ENCODE measurements at regions not wholly inside any gene's neighbourhood (a gene's known extent, or its start where the extent isn't known, plus 50 kb on each side); places are given as distances from the start of the nearest gene placed in this dataset.

DNA sequence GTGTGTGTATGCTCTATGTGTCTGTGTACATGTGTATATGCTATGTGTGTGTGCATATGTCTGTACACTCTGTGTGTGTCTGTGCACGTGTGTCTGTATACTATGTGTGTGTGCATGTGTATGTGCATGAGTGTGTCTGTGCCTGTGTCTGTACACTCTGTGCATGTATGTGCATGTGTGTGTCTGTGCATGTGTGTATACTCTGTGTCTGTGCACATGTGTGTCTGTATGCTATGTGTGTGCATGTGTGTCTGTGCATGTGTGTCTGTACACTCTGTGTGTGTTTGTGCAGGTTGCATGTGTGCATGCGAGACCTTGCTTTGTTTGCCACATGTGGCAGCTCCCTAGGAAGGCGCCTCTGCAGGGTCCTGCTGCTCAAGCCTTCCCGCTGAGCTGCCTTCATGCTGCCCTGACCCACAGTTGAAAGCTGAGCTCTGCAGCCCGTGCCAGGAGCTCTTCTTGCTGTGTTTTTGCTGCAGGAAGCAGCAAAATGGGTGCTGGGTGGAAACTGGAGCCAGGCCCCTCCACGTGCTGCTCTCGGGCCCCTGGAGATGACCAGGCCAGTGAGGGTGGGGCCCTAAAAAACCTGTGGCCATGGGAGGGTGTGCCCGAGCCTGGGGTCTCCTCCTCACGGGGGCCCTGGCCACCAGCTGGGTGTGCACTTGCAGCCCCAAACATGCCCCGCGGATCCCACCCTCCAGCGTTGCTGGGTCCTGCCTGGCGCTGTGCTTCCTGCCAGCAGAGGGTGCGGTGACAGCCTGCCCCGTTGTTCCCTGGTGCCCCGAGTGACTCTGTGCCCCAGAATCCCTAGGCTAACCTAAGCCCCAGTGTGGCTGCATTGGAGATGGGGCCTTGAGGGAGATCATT, 109.1 kb downstream of the DACT2 start:
- DNase-seq, result no peak

DNA sequence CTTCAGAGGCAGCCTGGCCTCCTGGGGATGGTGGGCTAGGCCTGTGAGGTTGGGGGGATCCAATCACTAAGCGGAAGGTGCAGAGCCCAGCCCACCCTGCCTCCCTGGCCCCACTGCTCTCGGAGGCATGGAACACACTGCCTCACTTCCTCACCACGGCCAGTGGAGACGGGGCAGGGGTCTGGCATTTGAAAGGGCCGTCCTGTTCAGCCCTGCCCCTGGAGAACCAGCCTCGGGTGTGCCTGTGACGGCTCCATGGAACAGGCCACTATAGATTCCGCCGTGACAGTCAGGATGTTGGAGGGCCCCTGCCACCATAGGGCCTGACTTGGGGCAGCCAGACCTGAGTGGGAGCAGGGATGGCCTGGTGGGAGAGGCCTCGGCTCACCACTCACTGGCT, 110.2 kb downstream of the DACT2 start:
- no peak for DNase-seq

DNA sequence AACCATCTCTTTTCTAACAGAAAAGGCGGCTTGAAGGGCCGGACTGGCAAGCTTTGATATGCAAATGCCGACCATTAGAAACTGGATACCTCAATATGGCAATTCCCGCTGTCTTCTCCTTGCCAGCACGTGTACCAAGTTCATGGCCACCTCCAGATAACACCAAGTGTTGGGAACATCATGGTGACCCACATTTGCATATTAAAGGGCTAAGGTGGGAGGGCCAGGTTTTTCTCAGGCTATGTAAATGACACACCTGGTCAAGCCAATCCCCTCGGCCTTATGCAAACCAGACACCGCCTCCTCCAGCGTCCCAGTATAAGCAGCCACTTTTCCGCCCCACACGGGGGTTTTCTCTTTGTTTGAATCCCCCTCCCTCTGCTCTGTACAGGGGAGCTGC, 110.7 kb downstream of the DACT2 start:
- DNase-seq, result no peak

DNA sequence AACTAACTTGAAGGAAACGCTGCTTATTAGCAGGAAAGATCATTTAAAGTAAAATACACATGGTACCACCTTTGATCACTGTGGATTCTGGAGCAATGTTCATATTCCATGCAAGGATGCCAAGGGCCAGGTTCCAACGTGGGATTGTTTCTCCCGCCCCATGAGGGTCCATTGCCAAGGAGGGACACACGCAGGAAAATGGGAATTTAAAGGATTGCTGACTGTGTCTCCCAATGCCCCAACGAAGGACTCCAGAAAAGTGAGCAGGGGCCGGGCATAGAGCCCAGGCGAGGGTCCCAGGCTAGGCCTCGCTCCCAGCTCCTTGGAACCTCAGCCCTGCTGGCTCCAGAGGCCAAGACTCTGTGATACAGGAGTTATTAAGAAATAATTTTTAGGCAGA, 111.2 kb downstream of the DACT2 start:
- no peak for DNase-seq

DNA sequence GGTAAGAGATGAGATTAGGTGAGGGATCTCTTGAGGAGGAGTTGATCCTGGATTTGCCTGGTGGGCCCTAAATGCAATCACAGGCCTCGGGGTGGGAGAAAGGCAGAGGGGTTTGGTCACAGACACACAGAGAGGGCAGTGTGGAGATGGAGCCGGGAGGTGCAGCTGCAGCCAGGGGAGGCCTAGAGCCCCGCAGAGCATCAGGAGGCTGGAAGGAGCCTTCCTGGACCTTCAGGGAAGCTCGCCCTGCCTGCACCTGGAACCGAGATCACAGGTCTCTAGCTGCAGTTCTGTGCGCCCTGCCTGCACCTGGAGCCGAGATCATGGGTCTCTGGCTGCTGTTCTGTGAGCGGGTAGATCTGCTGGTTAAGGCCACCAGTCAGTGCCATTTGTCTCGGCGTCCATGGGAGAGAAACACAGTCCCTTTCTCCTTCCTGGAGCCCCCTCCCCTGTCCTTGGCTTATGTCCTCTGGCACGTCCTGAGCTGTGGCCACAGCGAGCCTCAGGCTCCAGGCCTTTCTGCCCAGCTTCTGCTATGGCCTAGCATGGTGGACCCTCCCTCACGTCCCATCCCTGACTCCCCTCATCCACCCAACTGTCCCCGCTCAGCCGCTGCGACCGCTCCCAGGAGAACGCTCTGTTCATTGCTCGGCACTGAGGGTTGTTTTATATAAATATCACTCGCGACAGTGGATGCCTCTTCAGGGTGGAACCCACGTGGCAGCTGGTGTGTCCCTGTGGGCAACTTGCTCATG, 112.0 kb downstream of the DACT2 start:
- DNase-seq, result no peak

DNA sequence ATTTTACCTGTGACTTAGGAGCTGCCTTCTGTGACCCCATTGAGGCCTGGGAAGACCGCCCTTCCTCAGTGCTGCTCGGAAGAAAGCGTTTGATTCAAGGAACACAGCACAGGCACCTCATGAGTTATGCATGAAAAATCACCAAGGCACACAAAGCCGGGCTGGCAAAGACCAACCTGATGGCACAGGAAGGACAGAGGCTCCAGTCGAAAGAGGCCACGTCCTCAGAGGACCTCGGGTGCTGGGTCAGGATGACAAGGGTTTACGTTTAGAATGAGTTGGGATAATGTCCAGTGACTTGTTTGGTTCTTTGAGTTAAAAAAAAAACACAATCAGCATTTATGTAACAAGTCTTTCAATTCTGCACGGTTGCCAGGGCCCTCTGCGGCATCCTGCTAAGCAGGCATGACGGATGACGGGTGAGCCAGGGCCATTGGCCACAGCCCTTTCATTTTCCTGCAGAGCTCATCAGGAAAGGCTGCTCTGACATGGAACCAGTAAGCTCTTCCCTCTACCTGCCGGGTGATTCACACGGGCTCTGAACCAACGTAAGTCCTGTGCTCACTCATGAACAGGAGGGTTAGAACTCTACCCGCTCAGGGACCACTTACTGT, 112.8 kb downstream of the DACT2 start:
- no peak for DNase-seq

DNA sequence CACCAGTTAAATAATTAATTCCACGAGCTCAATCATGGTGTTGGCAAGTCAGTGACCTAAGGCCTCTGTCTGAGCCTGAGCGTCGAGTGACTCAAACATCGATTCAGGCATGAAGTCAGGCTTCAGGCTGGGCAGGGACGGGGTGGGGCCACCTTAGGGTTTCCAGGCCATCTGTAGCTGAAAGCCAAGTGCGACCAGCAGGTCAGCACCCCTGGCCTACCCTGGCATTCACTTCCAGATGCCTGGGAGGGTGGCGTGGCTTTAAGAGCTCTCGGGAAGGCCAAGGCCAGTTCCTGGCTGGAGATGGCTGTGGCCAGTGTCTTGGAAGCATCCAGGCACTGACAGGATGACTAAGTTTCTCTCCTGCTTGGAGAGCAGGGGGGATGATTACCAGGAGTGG, 113.4 kb downstream of the DACT2 start:
- DNase-seq, result no peak

DNA sequence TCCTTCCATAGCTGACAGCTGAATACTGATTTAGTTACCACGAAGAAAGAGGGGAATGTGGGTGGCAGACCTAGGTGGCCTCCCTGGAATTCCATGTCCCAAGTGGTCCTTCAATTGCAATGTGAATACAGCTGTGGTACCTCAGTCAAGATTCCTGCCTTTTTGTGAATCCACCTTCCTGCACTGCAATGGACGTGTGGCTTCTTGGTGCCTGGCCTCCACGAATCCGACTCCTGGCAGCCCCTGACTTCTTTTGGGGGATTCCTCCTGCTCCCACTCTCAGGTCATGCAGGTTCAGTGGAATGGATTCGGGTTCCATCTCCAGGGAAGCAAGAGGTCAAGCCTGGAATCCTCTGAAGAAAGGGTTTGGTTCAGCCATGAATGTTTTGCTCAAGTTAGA, 117.8 kb downstream of the DACT2 start:
- no peak for DNase-seq

DNA sequence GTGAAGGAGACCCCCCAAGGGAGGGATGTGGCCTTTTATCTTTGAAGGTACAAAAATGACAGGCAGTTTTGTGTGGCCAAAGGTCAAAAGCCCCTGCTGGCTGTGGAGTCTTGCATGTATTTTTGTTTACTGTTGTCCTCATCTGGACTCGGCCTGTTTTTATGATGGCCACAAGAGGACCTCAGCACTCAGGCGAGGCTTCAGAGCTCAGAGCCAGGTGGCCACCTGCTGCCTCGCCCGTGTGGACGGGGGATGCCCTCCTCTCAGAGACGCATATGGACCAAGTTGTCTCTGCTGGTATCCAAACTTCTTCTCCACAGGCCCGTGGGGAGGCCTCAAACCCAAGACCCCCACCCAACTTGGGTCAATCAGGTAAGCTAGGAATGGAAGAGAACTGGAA, 118.2 kb downstream of the DACT2 start:
- DNase-seq, result peak; percentile 42

DNA sequence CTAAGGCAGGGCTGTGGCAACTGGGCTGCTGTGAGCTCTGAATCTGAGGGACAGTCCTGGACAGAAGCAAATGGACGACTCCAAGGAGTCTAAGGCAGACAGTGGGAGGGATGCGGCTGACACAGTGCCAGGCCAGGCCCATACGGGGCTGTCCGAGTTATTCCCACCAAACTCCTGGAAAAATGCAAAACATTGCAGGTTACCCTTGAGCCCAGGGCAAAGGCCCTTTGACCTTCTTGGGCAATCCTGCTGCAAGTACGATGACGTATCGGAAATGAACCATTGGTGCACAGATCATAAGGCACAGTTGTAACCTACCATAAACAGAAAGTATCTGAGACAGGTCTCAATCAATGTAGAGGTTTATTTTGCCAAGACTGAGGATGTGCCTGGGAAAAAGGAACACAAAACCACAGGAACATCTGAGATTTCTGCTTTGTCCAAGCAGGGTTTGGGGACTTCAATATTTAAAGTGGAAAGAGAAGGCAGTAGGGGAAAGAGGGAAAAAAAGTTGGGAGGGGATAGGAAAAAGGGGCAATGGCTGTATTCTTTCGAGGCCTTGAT, 118.9 kb downstream of the DACT2 start:
- DNase-seq, result no peak

DNA sequence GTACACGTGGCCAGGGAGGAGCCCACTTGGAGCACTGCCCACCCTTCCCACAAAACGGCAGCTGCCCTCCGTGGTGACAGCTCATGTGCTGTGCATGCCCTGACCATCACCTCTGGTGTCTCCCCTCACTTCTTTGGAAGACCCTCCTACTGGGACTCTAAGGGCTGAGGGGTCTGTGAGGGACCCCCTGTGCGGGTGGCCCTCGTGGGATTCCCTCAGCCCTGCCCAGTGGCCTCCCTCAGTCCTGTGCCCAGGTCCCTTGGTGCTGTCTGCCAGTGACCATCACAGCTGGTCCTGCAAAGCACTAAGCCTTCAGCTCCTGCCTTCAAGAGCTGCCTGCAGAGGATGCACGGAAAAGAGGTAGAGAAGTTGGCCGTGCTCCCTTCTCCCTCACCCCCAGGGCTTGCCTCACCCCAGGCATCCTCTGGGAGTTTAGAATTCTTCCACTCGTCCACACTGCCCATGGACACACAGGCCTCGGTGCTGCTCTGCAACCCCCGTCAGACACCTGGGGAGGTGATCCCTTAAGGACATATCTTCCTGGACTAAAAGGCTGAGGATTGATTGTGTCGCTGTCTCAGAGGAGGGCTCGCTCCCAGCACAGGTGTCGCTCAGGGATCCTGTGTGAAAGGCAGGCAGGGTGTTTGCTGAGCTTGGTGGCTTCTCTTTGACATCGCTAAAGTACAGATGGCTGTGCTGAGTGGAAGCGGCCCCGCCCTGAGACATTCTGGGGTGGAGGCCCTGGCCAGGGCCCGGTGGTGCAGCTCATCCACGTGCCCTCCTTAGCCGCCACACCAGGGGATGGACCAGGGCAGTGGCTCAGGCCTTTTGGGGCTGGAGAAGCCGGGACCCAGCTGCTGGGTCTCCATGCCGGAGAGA, 119.5 kb upstream of the FRMD1 start:
- peak; percentile 37 for DNase-seq

DNA sequence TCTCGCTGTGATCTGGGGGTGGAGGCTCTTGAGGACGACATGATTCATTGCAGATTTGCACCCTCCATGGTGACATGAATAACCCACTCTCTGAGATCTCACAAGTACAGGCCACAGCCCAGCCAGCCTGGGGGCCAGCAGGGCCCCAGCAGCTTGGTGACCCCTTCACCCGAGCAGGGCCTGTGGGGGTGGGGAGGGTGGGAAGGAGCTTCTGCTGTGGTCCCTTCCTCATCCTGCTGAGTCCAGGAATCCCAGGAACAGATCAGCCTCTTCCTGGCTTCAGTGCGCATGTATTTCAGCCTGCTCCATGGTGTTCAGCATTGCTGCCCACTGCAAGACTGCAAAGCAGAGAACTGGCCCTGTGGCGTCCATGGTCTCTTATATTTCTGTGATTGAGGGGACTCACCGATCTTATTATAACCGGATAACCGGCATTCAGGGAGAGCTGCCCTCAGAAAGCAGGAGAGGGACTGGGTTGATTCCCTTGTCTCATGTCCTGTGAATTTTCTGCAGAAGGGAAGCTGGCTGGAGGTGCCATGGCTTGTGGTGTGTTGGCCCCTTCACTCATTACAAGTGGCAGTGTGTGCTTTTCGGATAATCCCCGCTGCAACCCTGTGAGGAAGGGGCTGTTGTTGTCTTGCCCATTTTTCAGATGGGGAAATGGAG, 118.8 kb upstream of the FRMD1 start:
- no peak for DNase-seq

DNA sequence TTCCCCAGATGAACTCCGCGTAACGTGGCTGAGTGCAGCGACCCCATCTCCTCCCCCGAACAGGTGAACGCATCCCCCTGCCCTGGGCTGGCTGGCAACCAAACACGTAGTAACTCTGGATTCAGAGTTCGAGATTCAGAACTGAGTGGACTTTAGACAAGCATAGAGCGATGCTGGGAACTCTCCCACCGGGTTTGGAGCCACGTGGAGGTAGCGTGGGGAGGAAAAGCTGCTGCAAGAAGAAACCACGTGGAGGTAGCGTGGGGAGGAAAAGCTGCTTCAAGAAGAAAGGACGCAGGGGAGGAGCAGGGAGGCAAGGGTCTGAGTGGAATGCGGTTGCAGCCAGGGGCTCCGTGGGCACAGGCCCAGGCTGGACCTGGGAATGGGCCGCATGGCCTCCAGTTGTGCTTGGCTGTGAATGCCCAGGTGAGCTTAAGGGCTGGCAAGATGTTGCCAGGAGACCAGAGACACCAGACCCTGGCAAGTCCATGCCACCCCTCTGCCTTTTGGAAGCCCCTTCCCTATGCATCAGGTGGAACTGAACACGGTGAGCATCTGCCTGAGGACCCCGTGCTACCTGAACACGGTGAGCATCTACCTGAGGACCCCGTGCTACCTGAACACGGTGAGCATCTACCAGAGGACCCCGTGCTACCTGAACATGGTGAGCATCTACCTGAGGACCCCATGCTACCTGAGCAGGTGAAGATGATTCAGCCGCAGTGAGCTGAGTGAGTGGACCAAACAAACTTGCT, 118.0 kb upstream of the FRMD1 start:
- DNase-seq, result no peak

DNA sequence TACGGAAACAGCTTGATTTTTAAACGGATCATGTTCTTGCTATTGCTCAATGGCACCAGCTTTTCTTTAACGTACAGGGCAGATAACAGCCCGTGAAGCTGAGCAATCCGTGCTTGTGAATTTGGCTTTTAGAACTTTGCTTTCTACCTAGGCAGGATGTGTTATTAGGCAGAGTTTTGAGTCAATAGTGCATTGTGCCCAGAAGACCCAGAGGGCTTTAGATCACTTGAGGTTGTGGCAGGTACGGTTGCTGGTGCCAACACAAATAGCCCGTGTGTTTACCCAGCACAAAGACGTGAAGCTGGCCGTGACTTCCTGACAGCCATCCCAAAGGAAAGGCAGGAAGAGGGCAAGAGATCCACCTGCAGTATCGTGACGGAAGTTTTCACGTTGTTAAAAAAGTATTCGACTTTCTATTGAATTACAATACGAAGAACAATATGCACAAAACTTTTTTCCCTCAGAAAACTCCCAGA, 117.4 kb upstream of the FRMD1 start:
- peak; percentile 93 for DNase-seq

DNA sequence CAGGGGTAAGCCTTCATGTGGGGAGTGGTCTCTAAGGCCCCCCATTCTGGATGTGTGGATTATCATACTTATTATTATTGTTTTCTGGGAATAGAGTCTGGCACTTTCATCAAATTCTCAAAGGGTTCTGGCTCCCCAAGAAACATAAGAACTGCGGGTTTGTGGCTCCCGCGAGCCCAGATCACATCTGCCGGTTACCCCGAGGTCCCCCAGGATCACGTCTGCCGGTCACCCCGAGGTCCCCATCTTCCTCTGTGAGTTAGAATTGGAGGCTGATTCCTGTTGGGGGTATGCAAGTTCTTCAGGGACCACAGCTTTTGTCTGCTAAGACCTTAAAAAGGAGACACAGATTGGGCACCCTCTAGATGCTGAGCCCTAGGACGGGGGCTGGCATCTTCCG, 116.7 kb upstream of the FRMD1 start:
- no peak for DNase-seq

DNA sequence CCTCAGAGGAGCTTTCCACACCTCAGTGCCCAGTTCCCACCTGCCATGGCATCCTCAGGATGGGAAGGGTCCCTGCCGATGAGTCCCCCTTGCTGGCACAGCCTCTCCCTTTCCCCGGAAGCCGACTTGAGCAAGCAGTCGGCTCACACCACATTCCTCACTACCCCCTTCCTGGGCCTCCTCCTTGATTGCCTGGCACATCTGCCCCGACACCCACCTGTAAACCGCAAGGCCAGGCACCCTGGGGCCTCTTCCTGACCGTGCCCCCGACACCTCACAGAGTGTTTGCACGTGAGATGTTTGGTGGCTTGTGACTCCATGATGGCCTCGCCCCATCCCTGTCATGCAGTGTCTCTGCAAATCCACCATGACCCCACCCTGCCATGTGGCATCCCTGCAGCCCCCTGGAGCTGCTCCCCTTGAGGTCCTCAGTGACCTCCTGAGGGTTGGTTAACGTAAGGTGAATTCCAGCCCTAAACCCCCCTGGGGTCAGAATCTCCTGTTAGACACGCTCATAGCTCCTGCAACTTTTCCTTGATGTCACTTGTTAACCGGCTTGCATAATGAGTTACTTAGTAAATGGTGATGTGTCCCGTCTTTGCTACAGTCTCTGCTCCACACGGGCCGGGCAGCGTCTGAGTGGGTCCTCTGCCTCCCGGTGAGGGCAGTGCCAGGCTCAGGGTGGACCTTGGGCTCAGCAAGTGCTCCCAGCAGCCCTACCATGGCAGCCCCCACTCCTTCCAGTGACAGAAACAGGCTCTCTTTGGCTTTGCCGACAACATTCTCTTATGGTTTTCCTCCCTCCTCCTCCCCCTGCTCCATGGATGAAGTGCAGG, 115.9 kb upstream of the FRMD1 start:
- no peak for DNase-seq

DNA sequence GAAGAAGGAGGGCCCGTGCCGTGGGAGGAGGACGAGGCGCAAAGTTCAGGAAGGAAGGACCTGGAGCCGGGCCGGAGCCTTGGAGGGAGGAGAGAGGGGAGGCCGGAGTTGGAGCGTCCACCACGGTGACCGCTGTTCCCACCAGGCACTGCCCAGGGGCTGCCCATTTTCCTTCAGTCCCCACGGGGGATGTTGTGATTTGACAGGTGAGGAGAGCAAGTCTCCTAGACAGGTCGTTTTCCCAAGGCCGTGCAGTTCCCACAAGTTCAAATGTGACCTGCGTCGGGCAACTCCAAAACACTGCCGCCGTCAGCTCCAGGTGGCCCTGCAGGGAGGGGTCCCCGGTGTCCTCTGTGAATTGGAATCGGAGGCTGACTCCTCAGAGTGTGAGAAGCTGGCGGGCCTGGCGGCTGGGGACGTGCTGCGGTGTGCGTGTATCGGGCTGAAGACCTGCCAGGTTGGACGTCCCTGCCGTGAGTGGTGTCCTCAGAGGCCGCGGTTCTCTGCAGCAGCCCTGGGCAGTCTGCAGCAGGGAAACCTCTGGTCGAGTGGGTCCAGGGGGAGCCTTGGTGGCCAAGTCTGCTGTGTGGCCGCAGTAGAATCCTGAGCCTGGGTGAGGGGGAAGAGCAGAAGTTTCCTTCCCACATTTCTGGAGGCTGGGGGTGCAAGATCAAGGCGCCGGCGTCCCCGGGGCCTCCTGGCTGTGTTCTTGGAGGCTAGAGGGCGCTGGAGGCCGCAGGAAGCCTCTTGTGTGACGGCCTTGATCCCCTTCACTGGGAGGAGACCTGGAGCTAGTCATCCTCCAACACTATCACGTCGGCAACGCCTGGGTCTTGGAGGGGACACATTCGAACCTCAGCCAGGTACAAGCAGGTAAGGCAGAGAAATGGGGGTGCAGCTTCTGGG, 115.1 kb upstream of the FRMD1 start:
- peak; percentile 73 for DNase-seq

DNA sequence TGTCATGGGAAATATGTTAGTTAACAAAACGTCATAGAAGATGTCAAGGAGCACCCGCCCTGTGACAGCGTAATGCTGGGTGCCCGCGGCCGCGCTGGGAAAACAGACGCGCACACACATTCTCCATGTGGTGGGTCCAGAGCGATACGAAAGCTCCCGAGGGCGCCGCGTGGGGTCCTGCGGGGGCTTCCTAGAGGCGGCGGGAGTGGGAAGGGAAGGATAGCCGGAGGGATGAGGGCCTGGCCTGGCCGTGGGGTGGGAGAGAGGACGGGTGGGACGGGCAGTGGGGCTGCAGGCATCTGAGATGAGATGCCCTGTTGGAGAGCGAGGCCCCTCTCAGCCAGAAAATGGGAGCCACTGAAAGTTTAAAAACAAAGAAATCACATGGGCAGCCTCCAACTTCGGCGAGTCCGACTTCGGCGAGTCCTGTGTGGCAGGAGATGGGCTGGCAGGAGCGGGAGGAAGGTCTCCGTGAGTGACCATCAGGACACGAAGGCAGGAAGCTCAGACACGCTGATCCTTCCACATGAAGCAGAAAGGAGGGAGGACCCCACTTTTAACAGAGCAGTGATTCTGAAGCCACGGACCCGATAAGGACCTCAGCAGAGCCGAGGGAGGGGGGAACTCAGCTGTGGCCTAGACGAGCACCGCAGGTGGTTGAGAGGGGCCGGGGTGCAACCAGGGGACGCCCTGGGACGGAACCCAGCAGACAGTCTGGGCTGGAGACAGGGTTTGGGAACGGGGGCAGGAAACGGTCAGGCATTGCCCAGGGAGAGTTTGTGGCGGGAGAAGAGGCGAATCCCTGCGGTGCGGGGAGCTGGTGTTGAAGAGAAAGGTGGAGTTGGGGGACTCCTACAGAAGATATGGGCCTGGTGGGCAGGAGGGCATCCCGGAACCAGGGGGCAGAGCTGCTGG, 114.1 kb upstream of the FRMD1 start:
- DNase-seq, result no peak
